Stimulated activated CD4-positive, alpha-beta T cell treated with anti-CD3 and anti-CD28 coated beads, Interleukin-2, amount 100 ng/mL, for 24 hours (primary cell): ENCODE measurements at regions not wholly inside any gene's neighbourhood (a gene's known extent, or its start where the extent isn't known, plus 50 kb on each side); places are given as distances from the start of the nearest gene placed in this dataset.

Experiments used
- DNase-seq, 2 donors: peaks; one replicate each; pipeline ENCODE4 v3.0.0-alpha.2; 2020

DNA sequence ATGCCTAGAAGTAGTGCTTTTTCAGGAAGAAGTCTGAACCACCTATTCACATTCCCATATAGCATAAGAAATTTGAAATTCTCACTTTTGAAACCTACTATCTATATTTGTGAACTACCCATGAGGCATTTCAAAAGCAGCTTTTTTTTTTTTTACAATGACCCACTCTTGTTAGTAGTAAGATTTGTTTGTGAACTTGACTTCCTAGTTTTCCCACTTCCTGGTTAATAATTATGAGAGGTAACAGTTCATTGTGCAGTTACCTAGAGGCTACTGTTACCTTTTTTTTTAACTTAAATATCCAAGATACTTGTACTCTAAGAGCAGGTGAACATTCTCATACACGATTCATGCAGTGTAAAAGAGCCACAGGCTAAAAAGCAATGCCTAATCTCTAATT lies 371.7 kb upstream of the ADGRL2 start:
- no peak for DNase-seq

DNA sequence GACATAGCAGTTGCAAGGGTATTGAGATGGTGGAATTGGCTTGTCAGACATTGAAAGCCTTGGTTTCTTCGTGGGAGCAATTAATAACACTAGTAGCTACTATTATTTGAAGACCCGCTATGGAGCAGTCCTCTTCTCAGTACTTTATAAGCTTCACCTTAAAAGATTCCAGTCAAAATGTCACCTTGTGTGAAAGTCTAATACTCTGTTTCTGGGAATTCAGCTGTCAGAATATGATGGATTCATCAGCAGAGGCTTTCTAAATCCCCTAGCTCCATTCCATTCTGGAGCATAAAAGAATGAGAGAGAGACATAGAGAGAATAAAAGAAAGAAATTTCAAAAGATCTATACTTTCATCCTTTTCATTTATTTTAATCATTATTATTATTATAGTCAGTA lies 375.9 kb upstream of the ADGRL2 start:
- DNase-seq = no peak

DNA sequence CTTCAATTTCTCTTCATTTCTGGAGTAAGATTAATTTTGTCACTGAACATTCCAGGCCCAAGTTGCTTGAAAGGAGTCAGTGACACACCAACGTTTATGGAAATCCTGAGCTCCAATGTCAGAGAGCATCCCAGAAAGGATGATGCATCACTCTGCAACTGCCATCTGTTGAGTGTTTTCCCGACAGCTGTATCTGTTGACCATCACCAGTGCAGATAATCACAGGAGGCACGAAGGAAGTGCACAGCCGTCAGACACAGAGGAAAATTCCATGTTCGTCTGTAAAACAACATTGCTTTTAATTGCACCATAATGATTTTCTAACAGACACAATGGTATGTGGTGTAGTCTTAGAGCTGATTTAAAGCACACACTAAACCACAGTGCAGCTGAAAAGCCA lies 376.7 kb upstream of the ADGRL2 start:
- no peak for DNase-seq

DNA sequence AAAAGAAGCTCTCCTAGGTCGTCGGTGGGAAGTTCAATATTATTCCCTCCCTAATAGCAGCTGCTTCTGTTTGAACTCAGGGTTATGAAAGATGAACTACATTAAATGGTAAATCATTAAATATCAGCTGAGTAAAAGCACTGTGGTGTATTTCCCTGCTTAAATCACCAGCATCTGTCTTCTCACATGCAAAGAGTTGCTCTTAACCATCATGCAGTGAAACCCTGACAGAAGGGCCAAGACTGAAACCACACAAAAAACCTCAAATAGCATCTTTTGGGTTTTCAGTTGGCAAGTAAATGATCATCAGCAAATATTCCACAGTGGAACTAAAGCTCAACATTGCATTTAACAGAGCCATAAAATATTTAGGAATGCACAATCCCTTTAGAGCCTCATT lies 380.0 kb upstream of the ADGRL2 start:
- no peak for DNase-seq

DNA sequence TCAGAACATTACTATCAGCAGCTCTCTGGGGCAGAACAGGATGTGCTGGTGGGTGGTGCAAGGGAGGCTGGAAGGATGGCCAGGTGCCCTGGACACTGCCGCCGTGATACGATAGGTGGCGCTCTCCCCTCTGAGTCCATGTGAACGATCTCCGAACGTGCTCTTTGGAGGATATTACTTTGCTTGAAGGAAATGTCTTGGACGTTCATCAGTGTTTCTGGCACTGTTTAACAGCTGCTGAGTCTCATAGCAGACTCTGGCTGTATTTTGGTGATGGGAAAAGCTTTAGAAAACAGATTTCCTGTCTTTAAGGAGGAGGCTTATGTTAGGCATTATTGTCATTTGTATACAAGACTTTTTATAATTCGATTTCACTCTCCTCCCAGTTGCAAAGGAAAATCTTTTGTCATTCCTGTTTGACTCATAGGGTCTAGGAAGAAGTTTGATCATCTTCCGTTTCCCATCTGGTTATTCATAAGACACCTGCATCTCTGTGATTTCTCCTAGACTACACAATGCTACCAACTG lies 386.2 kb upstream of the ADGRL2 start:
- DNase-seq = peak in 1 of 2 donors; percentile 11

DNA sequence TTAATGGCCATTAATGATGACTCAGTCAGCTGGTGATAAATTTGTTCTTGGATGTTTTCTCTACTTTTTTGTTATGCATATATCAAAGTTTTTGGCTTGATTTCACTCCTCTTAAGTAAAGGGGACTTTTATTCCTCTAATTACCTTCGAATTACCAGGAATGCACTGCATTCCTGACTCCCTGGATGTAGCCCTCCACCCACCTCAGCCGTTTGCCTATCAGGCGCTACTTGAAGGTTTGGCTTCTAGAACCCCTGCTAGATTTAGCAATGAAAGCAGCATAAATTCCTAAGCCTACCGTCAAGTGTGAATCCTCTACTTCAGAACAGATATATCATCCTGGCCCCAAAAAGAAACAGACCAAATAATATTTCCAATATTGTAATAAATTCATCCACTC lies 387.8 kb upstream of the ADGRL2 start:
- no peak for DNase-seq

DNA sequence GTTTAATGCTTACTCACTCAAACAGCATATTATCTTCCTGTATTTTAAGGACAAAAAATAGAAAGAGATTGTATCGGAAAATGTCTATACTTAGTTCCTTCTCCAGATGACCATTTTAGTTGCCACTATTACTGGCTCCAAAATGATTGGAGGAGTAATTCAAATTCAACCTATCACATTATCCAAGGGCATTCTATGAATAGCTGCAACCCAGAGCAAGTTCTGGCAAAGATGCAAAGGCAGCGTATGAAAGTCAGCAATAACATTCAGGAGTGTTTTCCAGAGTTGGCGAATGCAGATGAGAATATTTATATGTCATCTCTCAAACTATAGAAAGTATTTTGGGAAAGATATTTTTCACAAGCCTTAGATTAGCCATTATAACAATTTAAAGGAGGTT lies 389.8 kb upstream of the ADGRL2 start:
- no peak for DNase-seq

DNA sequence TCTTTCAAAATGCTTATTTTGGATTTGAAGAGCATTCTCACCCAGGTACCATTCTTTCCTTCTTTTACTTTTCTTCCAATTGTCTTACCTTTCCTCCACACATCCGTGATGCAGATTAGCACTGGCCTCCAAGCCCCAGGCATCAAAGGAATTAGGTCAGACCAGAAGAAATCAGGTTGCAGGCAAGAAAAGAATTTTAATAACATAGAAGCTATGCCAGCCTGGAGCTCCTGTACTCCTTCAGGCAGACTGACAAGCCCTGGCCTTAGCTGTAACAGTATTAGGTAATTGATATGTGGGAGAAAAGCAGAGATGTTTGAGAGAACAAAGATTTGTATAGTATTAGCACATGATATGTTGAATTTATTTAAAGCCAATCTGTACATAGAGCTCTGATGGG lies 390.4 kb upstream of the ADGRL2 start:
- no peak for DNase-seq

DNA sequence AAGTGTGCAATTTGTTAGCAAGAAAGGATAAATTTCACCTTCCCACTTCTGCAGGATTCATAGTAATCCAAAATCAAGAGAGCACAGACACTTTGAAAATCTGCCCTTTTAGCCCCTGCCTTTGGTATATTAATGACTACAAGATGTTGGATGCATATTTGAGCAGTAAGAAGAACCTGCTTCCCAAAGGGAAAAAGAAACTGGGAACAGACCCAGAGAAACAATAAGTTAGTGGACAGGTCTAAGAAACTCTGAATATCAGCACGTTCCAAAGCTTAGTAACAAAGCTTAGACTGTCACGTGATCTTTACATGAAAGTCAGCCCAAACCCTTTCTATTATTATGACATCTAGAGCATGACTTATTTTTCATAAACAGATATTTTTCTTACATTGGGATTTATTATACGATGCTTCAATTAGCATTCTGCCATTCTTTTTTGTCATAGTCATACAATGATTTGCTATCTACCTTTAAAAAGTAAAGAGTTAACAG lies 390.9 kb upstream of the ADGRL2 start:
- DNase-seq = no peak

DNA sequence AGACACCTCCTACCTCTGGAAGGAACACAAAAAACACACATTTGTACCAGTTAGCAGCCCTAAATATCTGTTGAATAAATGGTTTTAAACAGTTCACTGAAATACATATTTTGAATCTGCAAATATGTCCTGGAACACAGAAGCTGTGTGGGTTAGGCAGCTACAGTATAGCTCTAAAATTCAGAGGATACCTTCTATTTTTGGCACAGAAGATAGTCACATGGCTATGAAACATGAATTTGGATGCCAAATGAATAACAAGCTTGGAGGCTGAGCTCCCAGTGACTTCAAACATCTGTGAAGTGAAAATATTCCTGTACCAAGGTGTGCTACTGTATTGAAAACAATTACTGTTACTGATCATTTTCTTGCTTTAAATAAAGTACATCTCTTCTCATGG lies 391.5 kb upstream of the ADGRL2 start:
- DNase-seq = no peak

DNA sequence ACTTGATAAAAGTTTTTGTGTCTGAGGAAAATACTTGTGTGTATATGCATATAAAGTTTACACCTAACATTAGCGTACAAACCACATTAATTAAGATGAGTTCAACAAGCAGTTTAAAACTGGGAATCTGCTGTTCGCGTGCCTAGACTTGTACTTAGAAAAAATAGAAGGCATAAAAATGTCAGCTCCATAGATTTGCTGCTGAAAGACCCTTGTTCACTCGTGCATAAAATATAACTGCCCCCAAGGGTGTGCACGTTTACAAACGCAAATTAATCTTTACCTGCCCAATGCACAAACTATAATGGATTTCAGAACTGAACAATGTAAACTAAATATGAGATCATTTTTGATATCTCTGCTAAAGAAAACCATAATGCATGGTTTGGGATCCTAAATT lies 392.3 kb upstream of the ADGRL2 start:
- DNase-seq = no peak

DNA sequence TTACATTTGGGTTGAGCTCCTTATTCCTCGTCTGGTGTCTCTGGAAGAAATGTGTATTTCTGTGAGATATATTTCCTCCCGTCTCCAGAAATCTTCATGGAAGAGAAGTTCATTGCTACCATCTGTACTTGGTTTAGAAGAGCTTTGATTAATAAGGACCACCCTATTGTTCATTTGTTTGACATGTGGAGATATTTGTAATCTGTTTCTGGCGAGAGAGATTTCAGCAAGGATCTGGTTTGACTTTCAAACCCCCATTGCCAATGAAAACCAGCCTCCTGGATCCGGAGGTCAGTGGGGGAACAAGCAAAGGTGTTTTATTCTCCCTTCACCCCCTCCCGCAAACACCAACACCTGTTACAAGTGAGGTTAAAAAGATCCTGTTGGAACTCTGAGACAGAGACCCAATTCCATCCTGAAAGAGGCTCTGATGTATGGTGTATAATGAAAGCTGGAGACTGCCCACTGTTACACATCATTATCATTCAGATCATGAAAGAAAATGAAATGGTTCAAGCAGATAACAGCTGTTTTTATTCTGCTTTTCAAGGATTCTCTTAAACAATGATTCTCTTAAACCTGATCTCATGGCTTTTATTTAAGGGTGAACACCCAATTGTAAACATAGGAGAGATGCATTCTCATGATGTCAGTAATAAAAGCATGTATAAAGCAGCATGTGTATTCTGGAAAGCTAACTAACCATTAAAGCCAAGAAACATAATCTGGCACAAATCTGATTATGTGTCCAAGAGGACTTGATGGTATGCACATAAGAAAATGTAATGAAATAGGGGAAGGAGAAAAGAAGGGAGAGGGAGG lies 393.5 kb upstream of the ADGRL2 start:
- DNase-seq = no peak

DNA sequence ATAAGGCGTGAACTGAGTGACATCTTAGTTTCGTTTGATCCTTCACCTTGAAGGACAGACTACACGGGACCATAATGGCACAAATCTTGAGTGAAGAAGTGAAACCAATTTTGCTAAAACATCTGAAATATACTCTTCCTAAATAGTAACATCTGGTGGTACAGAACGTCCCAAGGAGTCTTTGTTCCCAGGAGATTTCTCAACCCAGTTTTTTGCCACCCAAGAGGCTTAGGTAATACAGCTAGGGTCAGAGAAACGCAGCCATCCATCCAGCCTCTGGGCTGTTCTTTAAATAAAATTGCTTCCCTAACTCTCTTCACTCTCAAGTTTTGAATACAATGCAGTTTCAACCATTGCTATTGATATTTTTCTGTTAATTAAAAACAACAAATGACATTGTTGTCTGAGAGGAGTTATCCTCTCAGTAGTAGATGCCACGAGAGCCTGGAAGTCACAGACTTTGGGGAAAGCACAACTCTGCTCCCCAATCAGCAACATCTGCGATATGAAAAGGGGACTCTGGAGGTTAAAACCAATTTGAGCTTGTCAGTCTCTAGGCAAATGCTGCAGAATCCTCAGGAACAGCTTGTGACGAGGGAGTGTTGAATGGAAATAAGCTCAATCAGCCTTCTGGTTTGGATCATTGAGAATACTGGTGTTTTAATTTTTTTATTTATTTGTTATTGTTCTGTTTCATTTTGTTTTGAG lies 394.3 kb upstream of the ADGRL2 start:
- DNase-seq = no peak

DNA sequence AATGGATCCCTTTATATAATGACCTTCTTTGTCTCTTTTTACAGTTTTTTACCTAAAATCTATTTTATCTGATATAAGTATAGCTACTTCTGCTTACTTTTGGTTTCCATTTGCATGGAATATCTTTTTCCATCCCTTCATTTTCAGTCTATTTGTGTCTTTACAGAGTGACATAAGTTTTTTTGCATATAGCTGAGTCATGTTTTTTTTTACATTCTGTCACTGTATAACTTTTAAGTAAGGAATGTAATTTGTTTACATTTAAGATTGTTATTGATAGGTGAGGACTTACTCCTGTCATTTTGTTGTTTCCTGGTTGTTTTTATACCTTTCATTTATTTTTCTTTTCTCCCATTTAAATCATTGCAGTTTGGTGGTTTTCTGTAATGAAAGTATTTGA lies 402.7 kb upstream of the ADGRL2 start:
- DNase-seq = no peak

DNA sequence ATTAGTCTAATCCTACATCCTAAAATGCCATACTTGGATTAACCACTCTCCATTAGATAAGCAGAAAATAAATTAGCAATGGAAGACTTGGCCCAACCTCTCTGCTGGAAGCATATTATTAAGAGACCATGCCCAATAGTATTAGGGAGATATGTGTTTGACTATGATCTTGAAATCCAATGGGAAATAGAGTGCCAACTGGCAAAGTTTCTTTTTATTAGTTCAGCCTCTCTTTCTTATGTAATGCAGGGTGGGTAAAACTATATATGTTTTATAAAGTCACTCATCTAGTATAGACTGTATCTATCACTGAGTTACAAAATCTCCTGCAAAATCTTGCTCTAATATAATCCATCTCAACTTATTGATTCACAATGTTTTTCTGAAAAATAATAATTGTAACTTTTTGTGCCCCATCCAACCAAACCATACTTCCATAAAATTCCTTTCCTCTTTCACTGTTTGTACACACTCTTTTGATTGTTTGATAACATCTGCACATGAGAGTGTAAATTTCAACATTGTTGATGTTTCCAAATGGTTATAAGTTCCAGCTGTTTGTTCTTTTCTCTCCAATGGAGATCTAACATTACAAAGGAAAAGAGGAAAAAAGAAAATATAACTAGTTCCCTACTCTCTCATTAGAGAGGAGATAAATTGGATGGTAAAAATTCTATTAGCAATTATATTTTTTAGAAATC lies 408.1 kb upstream of the ADGRL2 start:
- DNase-seq = no peak

DNA sequence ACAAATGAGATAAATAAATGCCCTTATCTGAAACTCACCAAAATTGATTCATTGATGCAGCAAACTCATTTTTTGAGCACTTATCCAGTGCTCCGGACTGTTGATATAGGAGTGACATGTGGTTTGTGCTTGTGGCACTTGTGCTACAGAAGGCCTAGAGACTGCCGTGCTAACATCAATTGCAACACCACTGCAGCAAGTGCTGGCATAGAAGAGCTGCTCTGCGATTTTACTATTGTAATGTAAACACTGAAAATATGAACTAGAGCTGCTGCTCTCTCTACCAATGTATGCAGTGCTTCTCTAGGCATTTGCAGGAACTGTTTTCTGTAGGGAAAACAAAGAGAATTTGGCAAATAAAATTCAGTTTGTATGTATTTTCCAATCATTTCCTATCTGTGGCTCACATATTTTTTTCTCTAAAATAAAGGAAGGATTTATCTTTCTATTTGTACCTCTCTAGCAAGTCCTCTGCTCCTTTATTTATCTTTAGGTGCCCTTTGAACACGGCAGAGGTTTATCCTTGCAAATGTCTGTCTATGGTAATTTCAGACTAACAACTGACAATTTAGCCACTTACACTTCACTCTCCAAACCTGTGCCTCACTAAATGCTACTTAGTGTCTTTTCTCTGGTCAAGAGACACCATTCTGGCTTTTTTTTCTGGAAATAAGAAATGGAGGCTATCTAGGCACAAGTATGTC lies 409.5 kb upstream of the ADGRL2 start:
- no peak for DNase-seq

DNA sequence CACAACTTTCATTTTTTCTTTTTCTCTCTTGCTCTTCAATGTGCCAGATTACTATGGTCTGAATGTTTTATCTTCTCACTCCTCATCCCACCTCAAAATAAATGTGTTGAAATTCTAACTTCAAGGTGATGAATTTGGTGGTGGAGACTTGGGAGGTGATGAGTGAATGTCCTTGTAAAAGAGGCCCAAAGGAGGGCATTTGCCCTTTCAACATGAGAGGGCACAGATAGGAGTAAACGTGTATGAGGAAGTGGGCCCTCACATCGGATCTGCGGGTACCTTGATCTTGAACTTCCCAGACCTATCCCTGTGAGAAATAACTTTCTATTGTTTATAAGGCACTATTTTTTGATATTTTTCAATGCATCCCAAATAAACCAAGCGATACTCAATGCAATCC lies 412.3 kb upstream of the ADGRL2 start:
- DNase-seq = no peak

DNA sequence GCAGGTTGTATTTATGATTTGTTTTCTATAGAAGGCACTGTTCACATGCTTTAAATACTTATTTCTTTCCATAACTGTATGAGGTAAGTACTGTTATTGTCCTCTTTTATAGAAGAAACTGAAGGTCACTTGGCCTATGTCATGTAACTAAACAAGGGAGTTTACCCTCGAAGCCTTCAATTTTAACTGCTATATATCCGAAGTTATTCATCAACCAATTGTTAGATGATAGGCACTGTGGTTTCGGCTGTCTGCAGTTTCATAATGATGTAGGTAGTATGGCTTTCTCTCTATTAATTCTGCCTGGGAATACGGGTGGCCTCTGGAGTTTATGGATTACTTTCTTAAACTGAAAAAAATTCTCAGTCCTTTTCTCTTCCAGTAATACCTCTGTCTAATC lies 413.3 kb upstream of the ADGRL2 start:
- no peak for DNase-seq

DNA sequence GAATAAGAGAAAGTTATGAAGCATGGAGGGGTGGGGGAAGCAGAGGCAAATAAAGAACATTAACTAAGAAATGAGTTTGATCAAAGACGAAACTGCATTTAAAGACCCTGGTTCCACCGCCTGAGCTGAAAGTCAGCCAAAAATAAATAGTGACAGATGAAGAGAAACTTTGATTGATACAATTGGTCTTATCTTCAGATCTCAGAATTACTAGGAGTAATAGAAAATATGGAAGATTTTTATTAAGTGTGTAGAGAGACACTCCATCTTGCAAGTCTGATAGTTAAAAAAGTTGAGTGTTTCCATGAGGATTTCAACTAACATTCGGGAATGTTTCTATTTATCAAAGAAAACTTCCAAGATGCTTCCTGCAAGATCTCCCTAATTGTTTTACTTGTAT lies 418.2 kb upstream of the ADGRL2 start:
- no peak for DNase-seq

DNA sequence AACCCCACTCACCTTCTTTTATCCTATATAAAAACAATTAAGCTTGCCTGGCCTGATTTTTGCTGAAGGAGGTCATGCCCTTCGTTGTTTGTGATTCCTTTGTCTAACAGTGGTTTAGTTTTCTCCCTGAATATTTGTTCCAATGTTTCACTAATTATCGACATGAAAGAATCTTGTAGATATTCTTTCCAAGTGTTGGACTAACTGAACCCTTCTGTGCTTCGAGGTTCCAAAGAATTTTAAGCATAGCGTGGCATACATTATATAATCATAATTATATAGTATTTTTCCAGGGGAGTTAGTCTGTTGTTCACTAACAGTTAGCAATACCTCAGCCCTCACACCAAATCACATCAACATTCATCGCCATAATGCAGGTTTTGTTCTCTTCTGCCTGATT lies 418.9 kb upstream of the ADGRL2 start:
- no peak for DNase-seq

DNA sequence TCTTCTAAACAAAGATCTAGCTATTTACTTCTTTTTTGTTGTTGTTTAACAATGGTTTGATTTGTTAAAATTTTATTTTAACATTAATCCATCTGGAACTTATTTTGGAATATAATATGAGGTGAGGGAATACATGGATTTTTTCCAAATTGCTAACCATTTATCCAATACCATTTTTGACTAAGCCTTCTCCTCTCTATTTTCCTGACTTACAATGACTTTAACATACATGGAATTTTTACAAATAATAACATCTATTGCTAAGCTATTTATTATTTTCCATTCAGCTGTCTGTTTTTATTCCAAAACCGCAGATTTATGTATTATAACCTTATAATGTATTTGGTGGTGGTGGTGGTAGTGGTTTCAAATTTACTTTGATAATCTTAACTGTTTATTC lies 420.3 kb upstream of the ADGRL2 start:
- no peak for DNase-seq

DNA sequence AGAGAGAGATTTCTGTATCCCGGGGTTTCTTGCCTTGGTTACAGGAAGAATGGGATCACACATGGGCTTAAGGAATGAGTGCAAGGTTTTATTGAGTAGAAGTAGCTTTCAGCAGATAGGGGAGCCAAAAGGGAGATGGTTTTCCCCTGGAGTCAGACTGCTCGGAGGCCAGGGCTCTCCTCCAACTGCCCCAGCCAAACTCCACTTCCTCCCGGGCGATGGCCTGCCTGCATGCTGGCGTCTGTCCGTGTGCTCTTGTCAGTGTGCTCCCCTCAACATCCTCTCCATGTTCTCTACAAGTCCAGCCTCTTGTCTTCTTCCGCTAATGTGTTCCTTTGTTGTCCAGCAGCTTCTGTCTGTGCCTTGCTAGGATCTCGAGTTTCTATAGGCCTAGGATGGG lies 421.3 kb upstream of the ADGRL2 start:
- no peak for DNase-seq

DNA sequence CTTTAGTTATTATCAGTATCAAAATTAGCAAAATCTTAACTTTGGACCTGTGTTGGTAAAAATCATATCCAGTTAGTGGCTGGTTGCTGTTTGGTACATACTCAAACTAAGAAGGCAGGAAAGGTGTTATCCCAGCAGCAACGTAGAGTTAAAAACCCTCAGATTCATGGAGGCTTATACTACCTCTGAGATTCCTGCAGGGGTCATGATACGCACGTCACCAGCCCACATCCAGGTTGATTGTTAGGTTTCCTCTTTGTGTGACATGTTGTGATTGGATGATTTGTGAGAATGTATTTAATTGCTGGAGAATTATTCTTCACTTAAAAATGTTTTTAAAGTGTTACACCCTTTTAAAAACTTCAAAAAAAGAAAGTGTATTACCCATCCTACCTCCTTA lies 423.3 kb upstream of the ADGRL2 start:
- no peak for DNase-seq
